ENCODE measurements at regions not wholly inside any gene's neighbourhood (a gene's known extent, or its start where the extent isn't known, plus 50 kb on each side); places are given as distances from the start of the nearest gene placed in this dataset.

DNA sequence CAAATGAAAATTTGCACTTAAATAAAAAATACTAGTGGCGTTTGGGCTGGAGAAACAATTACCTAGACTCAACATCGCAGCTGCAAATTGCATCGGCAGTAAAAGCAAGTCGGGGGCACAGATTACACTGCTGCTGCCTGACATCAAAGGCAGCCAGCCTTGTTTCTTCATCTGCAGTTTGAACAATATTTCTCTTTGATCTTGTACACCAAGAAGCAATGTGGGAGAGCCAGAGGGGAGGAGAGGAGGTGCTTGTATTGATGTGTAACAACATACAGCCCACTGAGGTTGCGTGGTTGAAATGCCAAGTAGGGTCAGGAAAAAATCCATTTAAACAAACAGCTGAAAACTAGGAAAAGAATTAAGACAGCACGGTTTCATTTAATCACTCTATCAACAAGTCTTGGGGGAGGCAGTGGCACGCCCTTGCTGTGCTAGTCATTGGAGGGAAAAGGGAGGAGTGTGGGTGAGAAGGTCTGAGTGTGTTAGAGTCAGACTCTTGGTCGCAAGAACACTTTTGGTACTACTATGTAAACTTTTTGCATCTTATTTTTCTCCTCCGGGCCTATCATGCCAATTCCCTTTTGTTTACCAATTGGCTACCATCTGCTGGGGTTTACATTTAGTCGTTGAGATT, 456.5 kb downstream of the OMA1 start:
- 59 to 84% (median 73%) methylated on average over 10 of the region's 10 CpGs for WGBS, 5 donors
- TF ChIP-seq POLR2AphosphoS5 (IDR thresholded peaks at IDR 0.05): no peak
- TF ChIP-seq POLR2A (IDR thresholded peaks at IDR 0.05): no peak
- TF ChIP-seq, protein P1, sequence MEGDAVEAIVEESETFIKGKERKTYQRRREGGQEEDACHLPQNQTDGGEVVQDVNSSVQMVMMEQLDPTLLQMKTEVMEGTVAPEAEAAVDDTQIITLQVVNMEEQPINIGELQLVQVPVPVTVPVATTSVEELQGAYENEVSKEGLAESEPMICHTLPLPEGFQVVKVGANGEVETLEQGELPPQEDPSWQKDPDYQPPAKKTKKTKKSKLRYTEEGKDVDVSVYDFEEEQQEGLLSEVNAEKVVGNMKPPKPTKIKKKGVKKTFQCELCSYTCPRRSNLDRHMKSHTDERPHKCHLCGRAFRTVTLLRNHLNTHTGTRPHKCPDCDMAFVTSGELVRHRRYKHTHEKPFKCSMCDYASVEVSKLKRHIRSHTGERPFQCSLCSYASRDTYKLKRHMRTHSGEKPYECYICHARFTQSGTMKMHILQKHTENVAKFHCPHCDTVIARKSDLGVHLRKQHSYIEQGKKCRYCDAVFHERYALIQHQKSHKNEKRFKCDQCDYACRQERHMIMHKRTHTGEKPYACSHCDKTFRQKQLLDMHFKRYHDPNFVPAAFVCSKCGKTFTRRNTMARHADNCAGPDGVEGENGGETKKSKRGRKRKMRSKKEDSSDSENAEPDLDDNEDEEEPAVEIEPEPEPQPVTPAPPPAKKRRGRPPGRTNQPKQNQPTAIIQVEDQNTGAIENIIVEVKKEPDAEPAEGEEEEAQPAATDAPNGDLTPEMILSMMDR (IDR thresholded peaks at IDR 0.05 in 8 of 11, conservative IDR thresholded peaks at IDR 0.05 in 3 of 11): no peak
- Histone ChIP-seq H3K4me3 (no peak overlapping the region), H3K9me3 (no peaks in the 10 kb centered on the region), H3K27ac (no peak overlapping the region), H3K4me1 (no peaks in the 10 kb centered on the region), H3K36me3 (no peaks in the 10 kb centered on the region), H3K27me3 (replicated peaks in 1 of 7) (no peaks in the 10 kb centered on the region)
- intact Hi-C loops (cut with DNase I; ENCODE audit: low total_unique reads): no loop called here
- DNase-seq: no peak

DNA sequence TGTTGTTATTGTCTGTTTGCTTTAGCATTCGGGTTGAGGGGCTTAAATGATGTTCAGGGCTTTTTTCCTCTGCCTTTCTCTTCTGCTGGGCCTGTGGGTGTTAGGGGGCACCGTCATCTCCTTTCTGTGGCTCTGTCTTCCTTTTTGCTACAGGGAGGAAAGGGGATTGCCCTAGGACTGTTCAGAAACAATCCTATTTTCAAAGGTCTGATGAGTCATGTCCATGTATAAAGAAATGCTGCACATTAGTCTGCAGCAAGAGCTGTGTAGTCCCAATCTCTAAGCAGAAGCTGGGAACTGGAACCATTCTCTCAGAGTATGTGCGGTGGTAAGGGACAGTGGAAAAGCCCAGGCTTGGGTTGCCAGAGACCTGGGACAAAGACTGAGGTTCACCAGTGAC, 462.3 kb downstream of the OMA1 start:
- Histone ChIP-seq H3K27me3 (replicated peaks in 1 of 7) (no peaks in the 10 kb centered on the region), H3K9me3 (no peaks in the 10 kb centered on the region), H3K36me3 (no peaks in the 10 kb centered on the region), H3K4me3 (no peak overlapping the region), H3K27ac (no peak overlapping the region), H3K4me1 (no peaks in the 10 kb centered on the region)
- intact Hi-C loops (cut with DNase I; ENCODE audit: low total_unique reads): no loop called here
- 49 to 70% (median 57%) methylated on average over 3 of the region's 3 CpGs for WGBS, 5 donors
- TF ChIP-seq POLR2AphosphoS5 (IDR thresholded peaks at IDR 0.05) (no peak), POLR2A (IDR thresholded peaks at IDR 0.05) (no peak)
- TF ChIP-seq, protein P1 (IDR thresholded peaks at IDR 0.05 in 8 of 11, conservative IDR thresholded peaks at IDR 0.05 in 3 of 11): no peak
- DNase-seq: no peak

DNA sequence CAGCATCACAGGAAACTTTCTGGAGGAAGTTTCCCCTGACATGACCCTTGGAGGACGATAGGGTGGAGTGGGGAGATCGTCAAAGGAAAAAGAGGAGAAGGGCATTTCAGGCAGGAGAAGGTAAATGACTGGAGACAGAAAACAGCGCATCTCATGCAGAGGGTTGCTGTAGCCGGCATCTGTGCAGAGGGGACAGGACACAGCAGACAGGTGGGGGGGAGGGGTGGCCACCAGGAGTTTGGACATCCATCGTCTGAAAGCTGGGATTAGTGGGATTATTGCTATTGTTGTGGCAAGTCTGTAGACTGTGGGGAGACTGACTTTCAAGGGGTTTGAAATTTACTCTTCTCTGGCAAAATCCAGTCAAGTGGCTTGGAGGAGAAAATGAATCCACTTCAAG, 463.9 kb downstream of the OMA1 start:
- Histone ChIP-seq H3K9me3 (no peaks in the 10 kb centered on the region), H3K27me3 (replicated peaks in 1 of 7) (no peaks in the 10 kb centered on the region), H3K4me1 (no peaks in the 10 kb centered on the region), H3K4me3 (no peak overlapping the region), H3K27ac (no peak overlapping the region), H3K36me3 (no peaks in the 10 kb centered on the region)
- TF ChIP-seq, protein P1 (IDR thresholded peaks at IDR 0.05 in 8 of 11, conservative IDR thresholded peaks at IDR 0.05 in 3 of 11): no peak
- no peak for TF ChIP-seq POLR2A (IDR thresholded peaks at IDR 0.05)
- no peak for TF ChIP-seq POLR2AphosphoS5 (IDR thresholded peaks at IDR 0.05)
- no peak for DNase-seq
- intact Hi-C loops (cut with DNase I; ENCODE audit: low total_unique reads): no loop called here
- 75 to 87% (median 83%) methylated on average over 5 of the region's 5 CpGs for WGBS, 5 donors

DNA sequence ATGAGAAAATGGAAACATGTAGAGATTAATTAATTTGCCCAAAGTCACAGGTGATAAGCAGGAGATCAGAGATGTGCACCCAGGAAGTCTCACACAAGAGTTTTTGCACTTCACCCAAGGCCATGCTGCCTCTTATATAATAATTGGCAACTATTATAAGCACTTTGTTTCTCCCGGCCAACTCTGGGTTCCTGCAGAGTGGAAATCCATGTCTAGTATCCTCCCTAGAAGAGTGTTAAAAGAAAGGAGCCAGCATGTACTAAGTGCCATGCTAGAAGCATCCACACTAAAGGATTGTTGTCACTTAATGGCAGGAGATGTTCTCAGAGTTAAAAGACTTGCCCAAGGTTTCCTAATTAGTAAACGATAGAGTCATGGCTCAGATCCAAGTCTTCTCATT, 470.3 kb downstream of the OMA1 start:
- H3K27me3 ChIP-seq (replicated peaks in 1 of 7): no peaks in the 10 kb centered on the region
- WGBS, 5 donors: 59 to 78% (median 72%) methylated on average over 2 of the region's 2 CpGs
- H3K27ac ChIP-seq: no peak overlapping the region
- no peaks in the 10 kb centered on the region for H3K4me1 ChIP-seq
- TF ChIP-seq, protein P1 (IDR thresholded peaks at IDR 0.05 in 8 of 11, conservative IDR thresholded peaks at IDR 0.05 in 3 of 11): no peak
- TF ChIP-seq POLR2AphosphoS5 (IDR thresholded peaks at IDR 0.05) (no peak), POLR2A (IDR thresholded peaks at IDR 0.05) (no peak)
- no peaks in the 10 kb centered on the region for H3K36me3 ChIP-seq
- no peaks in the 10 kb centered on the region for H3K9me3 ChIP-seq
- no peak for DNase-seq
- no peak overlapping the region for H3K4me3 ChIP-seq
- intact Hi-C loops (cut with DNase I; ENCODE audit: low total_unique reads): no loop called here

All from spleen (tissue), 11 donors.